Type B pancreatic cell (in vitro differentiated cells): ENCODE measurements at regions not wholly inside any gene's neighbourhood (a gene's known extent, or its start where the extent isn't known, plus 50 kb on each side); places are given as distances from the start of the nearest gene placed in this dataset.

ENCODE experiments used
- DNase-seq: peaks from one replicate; pipeline ENCODE4 v3.0.0; 2021; ENCODE audit warnings: mixed read lengths; ENCODE audit not compliant: unreplicated experiment; ENCODE audit errors: extremely low spot score
- H3K27ac Mint-ChIP-seq: 2 replicates; pipeline ENCODE4 v1.8.0; 2021; ENCODE audit warnings: mild to moderate bottlenecking, mixed read lengths
- H3K27me3 Mint-ChIP-seq: 2 replicates; pipeline ENCODE4 v1.8.0; 2021; ENCODE audit warnings: mixed read lengths
- H3K36me3 Mint-ChIP-seq: 2 replicates; pipeline ENCODE4 v1.8.0; 2021; ENCODE audit warnings: mixed read lengths
- H3K4me1 Mint-ChIP-seq: one replicate; pipeline ENCODE4 v1.8.0; 2021; ENCODE audit warnings: mixed read lengths; ENCODE audit not compliant: unreplicated experiment
- H3K4me3 Mint-ChIP-seq: 2 replicates; pipeline ENCODE4 v1.8.0; 2021; ENCODE audit warnings: mild to moderate bottlenecking, mixed read lengths
- H3K9me3 Mint-ChIP-seq: 2 replicates; pipeline ENCODE4 v1.8.0; 2021; ENCODE audit warnings: mixed read lengths
- TF ChIP-seq, protein P1 (sequence below): fragments of 200-600 bp; sonication (generic); conservative IDR thresholded peaks from 2 replicates; pipeline ENCODE4 v1.5.0; 2021; ENCODE audit warnings: antibody characterized with exemption, mild to moderate bottlenecking

DNA sequence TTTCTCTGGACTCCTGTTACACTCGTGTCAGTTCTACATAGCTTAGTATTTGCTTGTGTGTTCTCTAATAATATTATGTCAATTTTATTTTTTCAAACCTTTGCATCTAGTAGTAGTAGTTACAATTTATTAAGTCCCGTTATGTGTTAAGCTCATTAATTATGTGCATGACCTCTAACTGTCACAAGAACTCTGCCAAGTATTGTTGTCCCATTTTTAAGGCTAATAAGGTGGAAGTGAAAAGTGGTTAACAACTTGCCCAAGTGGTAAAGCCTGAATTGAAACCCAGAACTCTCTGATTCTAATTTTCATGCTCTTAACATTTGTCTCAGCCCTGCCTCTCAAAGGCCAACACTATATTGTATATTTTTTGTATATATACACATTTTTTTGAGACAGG is 221.6 kb downstream of the DMRT2 start:
- peaks cover 9% of the 10 kb centered on the region for H3K4me1 Mint-ChIP-seq
- H3K27ac Mint-ChIP-seq = no peak overlapping the region
- H3K9me3 Mint-ChIP-seq = peaks cover 5% of the 10 kb centered on the region
- H3K4me3 Mint-ChIP-seq = no peak overlapping the region
- no peaks in the 10 kb centered on the region for H3K36me3 Mint-ChIP-seq
- H3K27me3 Mint-ChIP-seq = peaks cover 7% of the 10 kb centered on the region
- DNase-seq = no peak
- TF ChIP-seq, protein P1, sequence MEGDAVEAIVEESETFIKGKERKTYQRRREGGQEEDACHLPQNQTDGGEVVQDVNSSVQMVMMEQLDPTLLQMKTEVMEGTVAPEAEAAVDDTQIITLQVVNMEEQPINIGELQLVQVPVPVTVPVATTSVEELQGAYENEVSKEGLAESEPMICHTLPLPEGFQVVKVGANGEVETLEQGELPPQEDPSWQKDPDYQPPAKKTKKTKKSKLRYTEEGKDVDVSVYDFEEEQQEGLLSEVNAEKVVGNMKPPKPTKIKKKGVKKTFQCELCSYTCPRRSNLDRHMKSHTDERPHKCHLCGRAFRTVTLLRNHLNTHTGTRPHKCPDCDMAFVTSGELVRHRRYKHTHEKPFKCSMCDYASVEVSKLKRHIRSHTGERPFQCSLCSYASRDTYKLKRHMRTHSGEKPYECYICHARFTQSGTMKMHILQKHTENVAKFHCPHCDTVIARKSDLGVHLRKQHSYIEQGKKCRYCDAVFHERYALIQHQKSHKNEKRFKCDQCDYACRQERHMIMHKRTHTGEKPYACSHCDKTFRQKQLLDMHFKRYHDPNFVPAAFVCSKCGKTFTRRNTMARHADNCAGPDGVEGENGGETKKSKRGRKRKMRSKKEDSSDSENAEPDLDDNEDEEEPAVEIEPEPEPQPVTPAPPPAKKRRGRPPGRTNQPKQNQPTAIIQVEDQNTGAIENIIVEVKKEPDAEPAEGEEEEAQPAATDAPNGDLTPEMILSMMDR = no peak

DNA sequence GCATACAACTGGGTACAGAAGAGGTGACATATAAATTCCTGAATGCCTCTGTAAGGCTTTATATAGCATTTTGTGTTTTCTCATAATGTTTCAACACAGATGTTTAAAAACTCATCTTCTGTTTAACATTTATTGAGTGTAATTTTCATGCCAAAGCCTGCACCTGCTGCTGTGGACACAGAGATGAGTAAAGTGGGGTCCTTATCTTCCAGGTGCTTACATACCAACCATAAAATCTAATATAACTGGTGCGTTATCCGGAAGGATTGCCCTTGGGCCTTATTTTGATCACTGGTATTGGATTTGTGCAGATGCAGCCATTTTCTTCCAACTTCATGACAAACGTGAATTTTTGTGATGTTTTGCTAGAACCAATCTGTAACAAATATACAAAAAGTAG is 222.3 kb downstream of the DMRT2 start:
- peaks cover 7% of the 10 kb centered on the region for H3K27me3 Mint-ChIP-seq
- H3K27ac Mint-ChIP-seq = no peak overlapping the region
- H3K36me3 Mint-ChIP-seq = no peaks in the 10 kb centered on the region
- H3K9me3 Mint-ChIP-seq = peaks cover 5% of the 10 kb centered on the region
- TF ChIP-seq, protein P1 = no peak
- H3K4me3 Mint-ChIP-seq = no peak overlapping the region
- H3K4me1 Mint-ChIP-seq = peaks cover 9% of the 10 kb centered on the region
- no peak for DNase-seq

DNA sequence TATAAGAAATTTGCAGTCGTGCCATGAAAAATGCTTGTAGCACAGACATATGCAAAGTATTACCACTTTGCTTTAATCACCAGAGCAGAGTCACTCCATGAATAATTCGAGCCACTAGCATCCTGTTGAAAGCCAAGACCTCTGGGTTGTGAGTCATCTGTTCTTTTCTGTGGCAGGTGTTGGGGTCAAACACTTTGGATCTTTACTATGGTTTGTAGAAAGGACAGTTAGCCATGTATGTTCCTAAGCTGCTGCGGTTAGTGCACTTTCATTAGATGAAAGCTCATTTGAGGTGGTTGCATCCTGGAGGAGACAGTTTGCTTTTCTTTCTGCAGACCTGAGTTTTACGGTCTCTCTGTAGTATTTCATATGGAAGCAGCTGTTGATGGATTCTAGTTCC is 223.7 kb downstream of the DMRT2 start:
- peaks cover 5% of the 10 kb centered on the region for H3K9me3 Mint-ChIP-seq
- no peak overlapping the region for H3K27ac Mint-ChIP-seq
- H3K4me3 Mint-ChIP-seq = no peak overlapping the region
- peaks cover 7% of the 10 kb centered on the region for H3K27me3 Mint-ChIP-seq
- H3K36me3 Mint-ChIP-seq = no peaks in the 10 kb centered on the region
- no peak for DNase-seq
- peaks cover 9% of the 10 kb centered on the region for H3K4me1 Mint-ChIP-seq
- TF ChIP-seq, protein P1 = no peak

DNA sequence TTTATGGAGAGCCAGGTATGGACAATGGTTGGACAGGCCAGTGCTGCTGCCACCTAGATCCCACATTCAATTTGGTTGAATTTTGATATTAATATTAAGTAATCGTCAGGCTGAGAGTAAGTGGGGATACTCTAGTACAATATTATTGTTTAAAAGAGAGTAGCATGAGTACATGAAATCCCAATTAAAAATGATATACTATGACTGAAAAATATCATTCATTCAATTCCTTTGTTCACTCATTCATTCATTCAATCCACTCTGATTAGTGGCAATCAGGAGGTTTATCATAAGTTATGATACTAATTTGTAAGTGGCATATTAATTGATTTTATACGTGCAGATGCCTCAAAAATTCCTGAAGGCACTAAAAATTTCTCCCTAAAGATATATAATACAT is 224.2 kb downstream of the DMRT2 start:
- Mint-ChIP-seq H3K4me3 (no peak overlapping the region), H3K27me3 (peaks cover 7% of the 10 kb centered on the region), H3K27ac (no peak overlapping the region), H3K9me3 (peaks cover 5% of the 10 kb centered on the region), H3K36me3 (no peaks in the 10 kb centered on the region), H3K4me1 (peaks cover 9% of the 10 kb centered on the region)
- no peak for DNase-seq
- TF ChIP-seq, protein P1 = no peak

DNA sequence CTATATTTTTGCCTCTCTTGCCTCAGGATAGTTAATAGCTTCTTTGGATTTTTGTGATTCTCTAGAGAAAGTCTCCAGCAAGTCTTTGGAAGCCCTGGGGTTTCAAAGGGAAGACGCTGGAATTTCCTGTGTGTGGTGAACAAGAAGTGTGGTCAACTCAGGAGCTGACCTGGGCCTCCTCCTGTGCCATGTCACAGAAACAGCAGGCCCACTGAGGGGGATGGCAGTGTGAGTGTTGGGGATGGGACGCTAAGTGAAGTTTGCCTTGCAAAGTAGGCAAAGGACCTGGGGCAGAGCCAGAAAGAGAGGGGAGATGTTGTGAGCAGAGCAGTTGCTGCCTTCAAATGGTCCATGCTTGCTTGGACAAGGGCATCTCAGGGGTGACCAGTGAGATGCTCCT is 226.3 kb downstream of the DMRT2 start:
- peaks cover 3% of the 10 kb centered on the region for H3K9me3 Mint-ChIP-seq
- H3K4me3 Mint-ChIP-seq = no peak overlapping the region
- DNase-seq = no peak
- H3K36me3 Mint-ChIP-seq = no peaks in the 10 kb centered on the region
- H3K4me1 Mint-ChIP-seq = peaks cover 3% of the 10 kb centered on the region
- no peak overlapping the region for H3K27ac Mint-ChIP-seq
- TF ChIP-seq, protein P1 = no peak
- H3K27me3 Mint-ChIP-seq = peaks cover 3% of the 10 kb centered on the region

DNA sequence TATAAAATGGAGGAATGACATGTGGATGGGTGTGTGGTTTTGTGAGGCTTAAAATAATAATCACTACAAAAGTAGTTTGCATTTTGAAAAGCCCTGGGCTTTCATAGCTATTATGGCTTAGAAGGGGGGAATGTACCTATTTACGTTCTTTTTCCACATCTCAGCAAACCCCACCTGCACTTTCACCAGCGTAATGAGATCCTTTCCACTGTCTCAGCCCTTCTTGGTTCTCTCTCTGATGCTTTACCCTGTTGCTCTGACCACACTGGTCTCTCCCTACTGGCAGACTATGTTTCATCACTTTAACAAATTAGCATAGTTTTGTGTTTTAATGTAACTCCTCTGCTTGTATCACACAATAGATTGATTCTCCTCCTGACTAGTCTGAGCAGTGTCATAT is 234.6 kb downstream of the DMRT2 start:
- DNase-seq = no peak
- TF ChIP-seq, protein P1 = no peak
- Mint-ChIP-seq H3K27ac (no peak overlapping the region), H3K36me3 (no peaks in the 10 kb centered on the region), H3K9me3 (peaks cover 9% of the 10 kb centered on the region), H3K27me3 (no peaks in the 10 kb centered on the region), H3K4me3 (no peak overlapping the region), H3K4me1 (no peaks in the 10 kb centered on the region)
